CD14-positive monocyte (primary cell): ENCODE measurements at regions not wholly inside any gene's neighbourhood (a gene's known extent, or its start where the extent isn't known, plus 50 kb on each side); places are given as distances from the start of the nearest gene placed in this dataset.

ENCODE experiments used
- DNase-seq, 3 donors: peaks; one replicate each; pipeline ENCODE4 v3.0.0-alpha.2; 2011 to 2022
- H2AFZ ChIP-seq: 2 replicates; pipeline ENCODE4 v1.6.0; 2012; ENCODE audit warnings: mild to moderate bottlenecking, low read depth, low read length, inconsistent platforms; ENCODE audit not compliant: insufficient read depth, poor library complexity, severe bottlenecking
- H3K27ac ChIP-seq, 2 donors: 1 replicate in 1 of 2; 2 replicates in 1 of 2; pipeline ENCODE4 v1.5.1; 2012 to 2013; ENCODE audit warnings: low read length in 2 of 2, control low read depth in 1 of 2, inconsistent platforms in 1 of 2, low read depth in 1 of 2, mild to moderate bottlenecking in 1 of 2
- H3K27me3 ChIP-seq, 2 donors: one replicate each; pipeline versions ENCODE4 v1.6.0 to v1.6.1; 2011 to 2013; ENCODE audit warnings: low read length in 2 of 2; ENCODE audit not compliant: control insufficient read depth in 2 of 2, insufficient read depth in 2 of 2
- H3K36me3 ChIP-seq, 2 donors: replicated peaks in 1 of 2; 1 replicate in 1 of 2; 2 replicates in 1 of 2; pipeline versions ENCODE4 v1.5.1 to v1.6.1; 2012 to 2013; ENCODE audit warnings: low read length in 2 of 2, control low read depth in 1 of 2, inconsistent platforms in 1 of 2, mild to moderate bottlenecking in 1 of 2; ENCODE audit not compliant: insufficient read depth in 2 of 2, control insufficient read depth in 1 of 2
- H3K4me1 ChIP-seq, 2 donors: 1 replicate in 1 of 2; 2 replicates in 1 of 2; pipeline versions ENCODE4 v1.5.1 to v1.6.1; 2012 to 2013; ENCODE audit warnings: low read length in 2 of 2, control low read depth in 1 of 2, inconsistent platforms in 1 of 2, mild to moderate bottlenecking in 1 of 2, moderate library complexity in 1 of 2; ENCODE audit not compliant: insufficient read depth in 2 of 2, control insufficient read depth in 1 of 2
- H3K4me2 ChIP-seq: replicated peaks from 2 replicates; pipeline ENCODE3; 2012; ENCODE audit warnings: low read length, moderate library complexity, mild to moderate bottlenecking; ENCODE audit not compliant: poor library complexity, severe bottlenecking; ENCODE audit errors: extremely low read depth
- H3K4me3 ChIP-seq, 3 experiments: fragments of 200-600 bp in 1 of 3; sonication (generic) in 1 of 3; replicated peaks in 1 of 3; 1 replicate in 2 of 3; 2 replicates in 1 of 3; pipeline ENCODE4 v1.5.1; 2011 to 2013; ENCODE audit warnings: low read length in 3 of 3, mild to moderate bottlenecking in 3 of 3, control low read depth in 2 of 3, low read depth in 2 of 3, inconsistent platforms in 1 of 3, moderate library complexity in 1 of 3
- H3K79me2 ChIP-seq: 2 replicates; pipeline ENCODE4 v1.6.0; 2012; ENCODE audit warnings: mild to moderate bottlenecking, control low read depth, inconsistent platforms, low read length, moderate library complexity; ENCODE audit not compliant: insufficient read depth
- H3K9ac ChIP-seq: 2 replicates; pipeline ENCODE4 v1.6.0; 2017; ENCODE audit warnings: low read length, mild to moderate bottlenecking; ENCODE audit not compliant: insufficient read depth, poor library complexity, severe bottlenecking
- H3K9me3 ChIP-seq, 2 donors: replicated peaks in 1 of 2; 1 replicate in 1 of 2; 2 replicates in 1 of 2; pipeline versions ENCODE4 v1.5.1 to v1.6.1; 2012 to 2013; ENCODE audit warnings: low read length in 2 of 2, control low read depth in 1 of 2; ENCODE audit not compliant: control insufficient read depth in 1 of 2, insufficient read depth in 1 of 2
- H4K20me1 ChIP-seq: 2 replicates; pipeline ENCODE4 v1.6.0; 2012; ENCODE audit warnings: mild to moderate bottlenecking, low read length, control low read depth, moderate library complexity; ENCODE audit not compliant: insufficient read depth
- H3K27ac Mint-ChIP-seq, 7 donors: one replicate each; pipeline ENCODE4 v1.8.0; 2020; ENCODE audit warnings: mild to moderate bottlenecking in 7 of 7, mixed read lengths in 7 of 7, moderate library complexity in 6 of 7, inconsistent platforms in 2 of 7
- H3K27me3 Mint-ChIP-seq, 3 donors: one replicate each; pipeline ENCODE4 v1.8.0; 2021 to 2022; ENCODE audit warnings: low read depth in 3 of 3, mild to moderate bottlenecking in 3 of 3, mixed read lengths in 3 of 3, moderate library complexity in 3 of 3, inconsistent platforms in 1 of 3
- H3K36me3 Mint-ChIP-seq, 2 donors: one replicate each; pipeline ENCODE4 v1.8.0; 2020; ENCODE audit warnings: mixed read lengths in 2 of 2, inconsistent platforms in 1 of 2, mild to moderate bottlenecking in 1 of 2
- H3K4me1 Mint-ChIP-seq: one replicate; pipeline ENCODE4 v1.8.0; 2020; ENCODE audit warnings: mild to moderate bottlenecking, mixed read lengths
- H3K4me3 Mint-ChIP-seq, 2 donors: one replicate each; pipeline ENCODE4 v1.8.0; 2020; ENCODE audit warnings: mild to moderate bottlenecking in 2 of 2, mixed read lengths in 2 of 2, moderate library complexity in 1 of 2
- H3K9me3 Mint-ChIP-seq, 7 donors: one replicate each; pipeline ENCODE4 v1.8.0; 2020 to 2022; ENCODE audit warnings: mixed read lengths in 7 of 7, mild to moderate bottlenecking in 6 of 7, moderate library complexity in 6 of 7, inconsistent platforms in 2 of 7
- WGBS: methylation state at CpG from one replicate; pipeline ENCODE4 v1.1.5; 2013; ENCODE audit warnings: missing lambda C conversion rate; ENCODE audit not compliant: insufficient coverage; 5-methylcytosine and 5-hydroxymethylcytosine counted together
- intact Hi-C, 2 donors: fragments of 100-400 bp; cut with micrococcal nuclease; formaldehyde crosslinking; loops; one replicate each; pipeline versions ENCODE4 v1.15.0 to v1.15.1; 2023
- TF ChIP-seq, protein P1 (sequence below): fragments of 200-600 bp; IDR thresholded peaks from one replicate; pipeline ENCODE4 v1.8.0; 2022; ENCODE audit warnings: antibody characterized with exemption, mild to moderate bottlenecking

- WGBS: 72% methylated on average over 28 of the region's 30 CpGs
- Mint-ChIP-seq H3K36me3 (no peaks in the 10 kb centered on the region), H3K9me3 (peaks cover 92 to 100% (median 97%) of the 10 kb centered on the region in 7 donors), H3K27me3 (peaks cover 0 to 7% (median 5%) of the 10 kb centered on the region in 3 donors), H3K4me1 (no peaks in the 10 kb centered on the region), H3K27ac (no peak overlapping the region), H3K4me3 (no peak overlapping the region)
- TF ChIP-seq, protein P1, sequence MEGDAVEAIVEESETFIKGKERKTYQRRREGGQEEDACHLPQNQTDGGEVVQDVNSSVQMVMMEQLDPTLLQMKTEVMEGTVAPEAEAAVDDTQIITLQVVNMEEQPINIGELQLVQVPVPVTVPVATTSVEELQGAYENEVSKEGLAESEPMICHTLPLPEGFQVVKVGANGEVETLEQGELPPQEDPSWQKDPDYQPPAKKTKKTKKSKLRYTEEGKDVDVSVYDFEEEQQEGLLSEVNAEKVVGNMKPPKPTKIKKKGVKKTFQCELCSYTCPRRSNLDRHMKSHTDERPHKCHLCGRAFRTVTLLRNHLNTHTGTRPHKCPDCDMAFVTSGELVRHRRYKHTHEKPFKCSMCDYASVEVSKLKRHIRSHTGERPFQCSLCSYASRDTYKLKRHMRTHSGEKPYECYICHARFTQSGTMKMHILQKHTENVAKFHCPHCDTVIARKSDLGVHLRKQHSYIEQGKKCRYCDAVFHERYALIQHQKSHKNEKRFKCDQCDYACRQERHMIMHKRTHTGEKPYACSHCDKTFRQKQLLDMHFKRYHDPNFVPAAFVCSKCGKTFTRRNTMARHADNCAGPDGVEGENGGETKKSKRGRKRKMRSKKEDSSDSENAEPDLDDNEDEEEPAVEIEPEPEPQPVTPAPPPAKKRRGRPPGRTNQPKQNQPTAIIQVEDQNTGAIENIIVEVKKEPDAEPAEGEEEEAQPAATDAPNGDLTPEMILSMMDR: no peak
- Histone ChIP-seq H4K20me1 (no peaks in the 10 kb centered on the region), H3K27me3 (no peaks in the 10 kb centered on the region), H3K36me3 (no peaks in the 10 kb centered on the region), H3K4me1 (no peaks in the 10 kb centered on the region), H3K4me2 (no peak overlapping the region), H2AFZ (no peak overlapping the region), H3K9ac (no peak overlapping the region), H3K9me3 (peaks cover 100% of the 10 kb centered on the region in 2 donors), H3K79me2 (no peaks in the 10 kb centered on the region), H3K27ac (no peak overlapping the region), H3K4me3 (no peak overlapping the region)
- intact Hi-C loops: no loop called here
- DNase-seq: no peak
Measured at GRCh38 chr12:34302131-34302885, 280.0 kb downstream of the ALG10 start.

DNA sequence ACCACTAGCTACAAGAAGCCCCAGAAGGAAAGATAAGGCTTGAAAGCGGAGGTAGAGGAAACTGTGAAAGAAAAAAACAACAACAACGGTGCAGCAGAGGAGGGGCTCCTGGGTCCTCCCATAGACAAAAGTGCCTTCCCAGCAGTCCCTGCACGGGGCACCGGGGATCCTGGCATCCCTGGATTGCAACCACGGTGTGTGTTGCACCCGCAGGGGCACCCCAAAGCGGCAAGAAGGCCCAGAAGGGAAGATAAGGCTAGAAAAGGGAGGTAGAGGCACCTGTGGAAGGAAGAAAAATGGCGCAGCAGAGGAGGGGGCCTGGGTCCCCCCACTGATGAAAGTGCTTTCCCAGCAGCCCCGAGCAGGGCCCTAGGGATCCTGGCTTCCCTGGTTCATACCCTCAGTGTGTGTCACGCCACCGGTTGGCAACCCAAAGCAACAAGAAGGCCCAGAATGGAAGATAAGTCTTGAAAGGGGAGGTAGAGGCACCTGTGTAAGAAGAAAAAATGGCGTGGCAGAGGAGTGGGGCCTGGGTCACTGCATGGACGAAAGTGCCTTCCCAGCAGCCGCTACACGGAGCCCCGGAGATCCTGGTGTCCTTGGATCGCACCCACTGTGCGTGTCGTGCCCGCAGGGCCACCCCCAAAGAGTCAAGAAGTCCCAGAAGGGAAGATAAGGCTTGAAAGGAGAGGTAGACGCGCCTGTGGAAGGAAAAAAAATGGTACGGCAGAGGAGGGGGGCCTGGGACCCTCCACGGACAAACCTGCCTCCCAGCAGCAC lies 281.0 kb downstream of the ALG10 start:
- Histone ChIP-seq H3K79me2 (no peaks in the 10 kb centered on the region), H3K4me3 (no peak overlapping the region), H3K36me3 (no peaks in the 10 kb centered on the region), H3K9me3 (peaks cover 100% of the 10 kb centered on the region in 2 donors), H3K4me1 (no peaks in the 10 kb centered on the region), H3K27ac (no peak overlapping the region), H3K4me2 (no peak overlapping the region), H3K9ac (no peak overlapping the region), H4K20me1 (no peaks in the 10 kb centered on the region), H3K27me3 (no peaks in the 10 kb centered on the region), H2AFZ (no peak overlapping the region)
- Mint-ChIP-seq H3K27me3 (peaks cover 0 to 7% (median 5%) of the 10 kb centered on the region in 3 donors), H3K36me3 (no peaks in the 10 kb centered on the region), H3K9me3 (peaks cover 95 to 100% (median 98%) of the 10 kb centered on the region in 7 donors), H3K4me1 (no peaks in the 10 kb centered on the region), H3K27ac (peak overlapping the region in 1 of 7 donors; percentile 36), H3K4me3 (no peak overlapping the region)
- intact Hi-C loops: no loop called here
- no peak for DNase-seq
- WGBS: 84% methylated on average over 19 of the region's 24 CpGs
- TF ChIP-seq, protein P1: no peak
